Neural cell (in vitro differentiated cells): ENCODE measurements at regions not wholly inside any gene's neighbourhood (a gene's known extent, or its start where the extent isn't known, plus 50 kb on each side); places are given as distances from the start of the nearest gene placed in this dataset.

Source experiments
- CTCF ChIP-seq: fragments of 450-650 bp; IDR thresholded peaks from 2 replicates; pipeline ENCODE4 v1.5.1; 2014; ENCODE audit warnings: antibody characterized with exemption, mild to moderate bottlenecking, moderate library complexity; ENCODE audit not compliant: poor library complexity, severe bottlenecking
- EP300 ChIP-seq: fragments of 450-650 bp; conservative IDR thresholded peaks from 2 replicates; pipeline ENCODE4 v1.6.1; 2014; ENCODE audit warnings: antibody characterized with exemption, mild to moderate bottlenecking, moderate library complexity; ENCODE audit not compliant: poor library complexity, severe bottlenecking
- EZH2 ChIP-seq: fragments of 200-600, 300-800 bp; shearing (Covaris generic), sonication (generic); IDR thresholded peaks from 2 replicates; pipeline ENCODE4 v1.6.1; 2014; ENCODE audit warnings: antibody characterized with exemption, low read length, borderline replicate concordance, mild to moderate bottlenecking; ENCODE audit not compliant: insufficient read depth, poor library complexity, severe bottlenecking
- MXI1 ChIP-seq: fragments of 450-650 bp; conservative IDR thresholded peaks from 2 replicates; pipeline ENCODE4 v1.6.1; 2014; ENCODE audit warnings: antibody characterized with exemption, mild to moderate bottlenecking; ENCODE audit not compliant: poor library complexity, severe bottlenecking
- POLR2AphosphoS5 ChIP-seq: IDR thresholded peaks from 2 replicates; pipeline ENCODE4 v1.6.1; 2012
- TAF1 ChIP-seq: IDR thresholded peaks from 2 replicates; pipeline ENCODE4 v1.6.1; 2012; ENCODE audit warnings: low read depth

- no peak for TF ChIP-seq EZH2
- TF ChIP-seq CTCF, result no peak
- TF ChIP-seq TAF1, result no peak
- TF ChIP-seq MXI1, result no peak
- no peak for TF ChIP-seq EP300
- no peak for TF ChIP-seq POLR2AphosphoS5
These were observed 98.4 kb upstream of the PREP start for GRCh38 chr6:105501246-105501645.
